ENCODE measurements at regions not wholly inside any gene's neighbourhood (a gene's known extent, or its start where the extent isn't known, plus 50 kb on each side); places are given as distances from the start of the nearest gene placed in this dataset.
"Not testable (repeated sequence)": the region's sequence is repeated elsewhere in the genome, so short reads cannot be mapped to it uniquely, and the experiment has no call there.

DNA sequence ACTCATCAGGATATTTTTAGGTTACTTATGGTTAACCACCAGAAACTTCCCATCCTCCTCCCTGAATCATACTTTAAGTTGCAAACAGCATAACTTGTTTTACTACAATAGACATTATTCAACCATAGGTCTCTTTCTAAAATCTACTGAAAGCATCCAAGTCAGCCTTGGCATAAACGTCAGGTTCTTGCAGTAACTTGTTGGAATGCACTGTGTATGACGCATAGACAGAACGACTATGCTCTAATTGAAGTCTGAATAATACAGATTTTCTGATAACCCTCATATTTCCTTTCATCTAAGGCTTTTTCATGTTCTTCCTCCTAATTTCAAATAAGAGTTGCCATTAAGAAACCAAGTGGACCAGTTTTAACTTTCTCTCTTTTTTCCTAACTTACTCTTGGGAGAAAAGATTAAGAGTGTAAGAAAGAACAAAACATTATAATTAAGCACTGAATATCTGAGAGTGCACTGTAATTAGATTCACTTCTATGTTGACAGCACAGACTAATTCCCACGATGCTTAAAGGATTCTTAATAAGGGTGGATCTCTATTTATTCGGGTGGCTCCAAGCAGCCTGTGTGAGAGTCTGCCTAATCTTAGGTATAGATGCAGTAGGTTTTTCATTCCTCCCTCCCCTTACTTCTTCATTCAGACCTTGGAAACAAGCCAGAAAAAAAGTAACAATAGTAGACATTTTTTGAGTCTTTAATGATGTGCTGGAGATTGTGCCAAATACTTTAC is 1100.1 kb downstream of the EPHA3 start:
- DNase-seq (ENCODE audit: low spot score) = not testable (repeated sequence)

DNA sequence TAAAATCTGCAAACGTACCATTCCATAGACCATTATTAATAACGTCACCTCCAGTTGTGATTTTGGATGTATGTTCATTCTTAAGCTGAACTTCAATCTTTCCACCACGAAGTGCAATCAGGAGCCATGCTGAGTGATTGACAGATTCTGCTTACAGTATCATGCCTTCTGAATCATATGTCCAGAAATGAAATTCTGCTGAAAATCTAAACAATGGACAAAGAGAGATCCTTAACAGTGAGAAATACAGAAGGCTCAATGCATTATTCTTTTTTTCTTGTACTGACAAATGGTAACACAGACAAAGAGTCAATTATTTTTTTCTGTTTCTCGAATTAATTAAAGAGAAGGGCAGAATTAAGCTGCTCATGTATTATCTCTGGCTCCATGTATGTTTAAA is 1114.5 kb downstream of the EPHA3 start:
- no peak for DNase-seq (ENCODE audit: low spot score)

GRCh38 chr3:90241481-90241880 is 1134.1 kb downstream of the EPHA3 start:
- no peak for DNase-seq (ENCODE audit: low spot score)

DNA sequence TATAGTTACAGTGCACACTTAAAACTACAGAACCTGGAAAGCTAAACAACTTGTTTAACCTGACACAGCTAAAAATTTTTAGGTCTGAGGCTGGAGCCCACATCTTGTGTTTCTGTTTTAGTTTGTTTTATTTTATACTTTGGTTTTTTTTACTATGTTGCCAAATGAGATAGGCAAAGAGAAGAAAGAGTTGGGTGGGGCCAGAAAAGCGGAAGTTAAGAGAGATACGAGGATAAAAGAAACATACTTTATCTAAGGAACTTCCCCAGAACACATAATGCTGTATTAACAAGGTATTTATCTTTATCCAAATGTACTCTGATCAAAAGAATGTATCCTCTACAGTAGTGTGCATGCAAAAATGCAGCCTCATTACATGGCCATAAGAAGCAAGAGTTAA is 1145.7 kb downstream of the EPHA3 start:
- DNase-seq (ENCODE audit: low spot score) = no peak

- no peak for DNase-seq (ENCODE audit: low spot score)
Measured at GRCh38 chr3:90261481-90262433, 1154.3 kb downstream of the EPHA3 start.
